ENCODE measurements at regions not wholly inside any gene's neighbourhood (a gene's known extent, or its start where the extent isn't known, plus 50 kb on each side); places are given as distances from the start of the nearest gene placed in this dataset.

GRCh38 chr3:102124704-102125103 lies 275.4 kb downstream of the NFKBIZ start (continued):
- no peak for TF ChIP-seq LBX2 (CRISPR knock-in tag; IDR thresholded peaks at IDR 0.05; ENCODE audit: borderline replicate concordance)
- TF ChIP-seq BHLHE40 (IDR thresholded peaks at IDR 0.05; ENCODE audit: low read length) = no peak
- no peak for TF ChIP-seq ZNF256 (CRISPR knock-in tag; conservative IDR thresholded peaks at IDR 0.05)
- no peak for TF ChIP-seq GATA4 (IDR thresholded peaks at IDR 0.05; ENCODE audit: borderline replicate concordance, low read depth)
- no peak for TF ChIP-seq EZH2 (conservative IDR thresholded peaks at IDR 0.05; ENCODE audit: low read depth, low read length)
- TF ChIP-seq ZBTB34 (CRISPR knock-in tag; IDR thresholded peaks at IDR 0.05) = no peak
- TF ChIP-seq STAG1 (CRISPR knock-in tag; IDR thresholded peaks at IDR 0.05) = no peak
- no peak for TF ChIP-seq ZMYM2 (CRISPR knock-in tag; IDR thresholded peaks at IDR 0.05)
- no peak for TF ChIP-seq POLR2A (IDR thresholded peaks at IDR 0.05; ENCODE audit: insufficient read depth in 1 of 2, low read depth in 2 of 2, low read length in 2 of 2)
- no peak for TF ChIP-seq RFX1 (IDR thresholded peaks at IDR 0.05)
- TF ChIP-seq GMEB2 (CRISPR knock-in tag; IDR thresholded peaks at IDR 0.05; ENCODE audit: low read depth) = no peak
